Thymus (tissue), 11 donors: ENCODE measurements at regions not wholly inside any gene's neighbourhood (a gene's known extent, or its start where the extent isn't known, plus 50 kb on each side); places are given as distances from the start of the nearest gene placed in this dataset.
A peak's percentile ranks its signal among the peaks of the same experiment; 100 is the strongest.

Source experiments
- DNase-seq, 9 donors: peaks; one replicate each; pipeline ENCODE4 v3.0.0-alpha.2; 2013; ENCODE audit warnings: low spot score in 9 of 9, low read depth in 6 of 9, missing footprints in 1 of 9
- H3K27ac ChIP-seq, 2 donors: one replicate each; pipeline ENCODE4 v1.5.1; 2013; ENCODE audit warnings: control low read depth in 1 of 2, low read depth in 1 of 2, low read length in 1 of 2, mild to moderate bottlenecking in 1 of 2, moderate library complexity in 1 of 2
- H3K27me3 ChIP-seq, 2 donors: one replicate each; pipeline ENCODE4 v1.5.1; 2013; ENCODE audit warnings: low read length in 1 of 2; ENCODE audit not compliant: control insufficient read depth in 2 of 2, insufficient read depth in 1 of 2
- H3K36me3 ChIP-seq, 2 donors: one replicate each; pipeline ENCODE4 v1.5.1; 2013; ENCODE audit warnings: low read length in 1 of 2, mild to moderate bottlenecking in 1 of 2, moderate library complexity in 1 of 2; ENCODE audit not compliant: control insufficient read depth in 2 of 2, insufficient read depth in 2 of 2
- H3K4me1 ChIP-seq, 2 donors: one replicate each; pipeline ENCODE4 v1.5.1; 2013; ENCODE audit warnings: low read length in 2 of 2; ENCODE audit not compliant: control insufficient read depth in 2 of 2, insufficient read depth in 2 of 2
- H3K4me3 ChIP-seq, 2 donors: one replicate each; pipeline ENCODE4 v1.5.1; 2013; ENCODE audit warnings: low read length in 2 of 2, control low read depth in 1 of 2, mild to moderate bottlenecking in 1 of 2
- H3K9me3 ChIP-seq, 2 donors: one replicate each; pipeline ENCODE4 v1.5.1; 2013; ENCODE audit warnings: low read length in 1 of 2, mild to moderate bottlenecking in 1 of 2; ENCODE audit not compliant: control insufficient read depth in 2 of 2, insufficient read depth in 1 of 2
- WGBS: extraction: QIAGEN DNeasy Blood & Tissue Kit; methylation state at CpG from one replicate; pipeline ENCODE4 v1.1.7; 2013; 5-methylcytosine and 5-hydroxymethylcytosine counted together
- donor health status: healthy.

GRCh38 chr16:85553436-85554113, 59.5 kb upstream of the GSE1 start:
- peak in 5 of 9 donors; percentile 51 to 82 (median 61) for DNase-seq
- WGBS = under 1% methylated on average over 57 of the region's 57 CpGs
- peaks cover 7 to 48% of the 10 kb centered on the region in 2 donors for H3K4me1 ChIP-seq
- H3K4me3 ChIP-seq = peak overlapping the region; percentile 68 to 97
- H3K36me3 ChIP-seq = peaks cover 0 to 5% of the 10 kb centered on the region in 2 donors
- peaks cover 0 to 3% of the 10 kb centered on the region in 2 donors for H3K9me3 ChIP-seq
- H3K27me3 ChIP-seq = no peaks in the 10 kb centered on the region
- H3K27ac ChIP-seq = peak overlapping the region; percentile 87 to 88

GRCh38 chr16:85554114-85554888, 58.8 kb upstream of the GSE1 start:
- H3K27ac ChIP-seq = peak overlapping the region; percentile 87 to 97
- DNase-seq = peak in 5 of 9 donors; percentile 59 to 88 (median 70)
- H3K27me3 ChIP-seq = no peaks in the 10 kb centered on the region
- H3K9me3 ChIP-seq = peaks cover 0 to 3% of the 10 kb centered on the region in 2 donors
- H3K4me1 ChIP-seq = peaks cover 13 to 55% of the 10 kb centered on the region in 2 donors
- peaks cover 4 to 11% of the 10 kb centered on the region in 2 donors for H3K36me3 ChIP-seq
- under 1% methylated on average over 49 of the region's 49 CpGs for WGBS
- peak overlapping the region; percentile 68 to 97 for H3K4me3 ChIP-seq

- peak overlapping the region; percentile 87 to 97 for H3K27ac ChIP-seq
- DNase-seq = peak in 4 of 9 donors; percentile 60 to 82 (median 68)
- no peaks in the 10 kb centered on the region for H3K27me3 ChIP-seq
- H3K4me1 ChIP-seq = peaks cover 13 to 61% of the 10 kb centered on the region in 2 donors
- H3K4me3 ChIP-seq = peak overlapping the region; percentile 68 to 97
- WGBS = under 1% methylated on average over 62 of the region's 62 CpGs
- H3K36me3 ChIP-seq = peaks cover 4 to 16% of the 10 kb centered on the region in 2 donors
- peaks cover 0 to 3% of the 10 kb centered on the region in 2 donors for H3K9me3 ChIP-seq
Measured at GRCh38 chr16:85554889-85555718, 58.0 kb upstream of the GSE1 start.

- no peak for DNase-seq
- Histone ChIP-seq H3K4me1 (peaks cover 13 to 63% of the 10 kb centered on the region in 2 donors), H3K4me3 (peak overlapping the region; percentile 68 to 97), H3K36me3 (peaks cover 4 to 17% of the 10 kb centered on the region in 2 donors), H3K27me3 (no peaks in the 10 kb centered on the region), H3K9me3 (peaks cover 0 to 3% of the 10 kb centered on the region in 2 donors), H3K27ac (peak overlapping the region; percentile 87 to 97)
- WGBS = under 1% methylated on average over 43 of the region's 43 CpGs
Measured at GRCh38 chr16:85555719-85556455, 57.2 kb upstream of the GSE1 start.

- DNase-seq = peak in 4 of 9 donors; percentile 65 to 89 (median 76)
- H3K27ac ChIP-seq = peak overlapping the region; percentile 87 to 97
- WGBS = under 1% methylated on average over 65 of the region's 65 CpGs
Measured at GRCh38 chr16:85556456-85557082, 56.6 kb upstream of the GSE1 start.

GRCh38 chr16:85557083-85557970, 55.8 kb upstream of the GSE1 start:
- Histone ChIP-seq H3K27me3 (no peaks in the 10 kb centered on the region), H3K4me3 (peak overlapping the region; percentile 68 to 97), H3K36me3 (peaks cover 7 to 23% of the 10 kb centered on the region in 2 donors), H3K27ac (peak overlapping the region; percentile 87 to 97), H3K9me3 (peaks cover 0 to 3% of the 10 kb centered on the region in 2 donors), H3K4me1 (peaks cover 18 to 63% of the 10 kb centered on the region in 2 donors)
- 2% methylated on average over 22 of the region's 22 CpGs for WGBS
- DNase-seq = peak in 5 of 9 donors; percentile 60 to 84 (median 70)

More at GRCh38 chr16:85556456-85557082, 56.6 kb upstream of the GSE1 start:
- Histone ChIP-seq H3K4me1 (peaks cover 17 to 63% of the 10 kb centered on the region in 2 donors), H3K27me3 (no peaks in the 10 kb centered on the region), H3K36me3 (peaks cover 7 to 22% of the 10 kb centered on the region in 2 donors), H3K4me3 (peak overlapping the region; percentile 68 to 97), H3K9me3 (peaks cover 0 to 3% of the 10 kb centered on the region in 2 donors)

GRCh38 chr16:85557971-85558657, 55.0 kb upstream of the GSE1 start:
- H3K36me3 ChIP-seq = peaks cover 7 to 23% of the 10 kb centered on the region in 2 donors
- 24% methylated on average over 13 of the region's 13 CpGs for WGBS
- peak overlapping the region; percentile 68 to 97 for H3K4me3 ChIP-seq
- peaks cover 18 to 63% of the 10 kb centered on the region in 2 donors for H3K4me1 ChIP-seq
- H3K9me3 ChIP-seq = no peaks in the 10 kb centered on the region
- peak overlapping the region; percentile 64 to 87 for H3K27ac ChIP-seq
- peak in 2 of 9 donors; percentile 43 to 76 for DNase-seq
- no peaks in the 10 kb centered on the region for H3K27me3 ChIP-seq
